Activated CD4-positive, alpha-beta T cell treated with anti-CD3 and anti-CD28 coated beads for 4 hours (primary cell): ENCODE measurements at regions not wholly inside any gene's neighbourhood (a gene's known extent, or its start where the extent isn't known, plus 50 kb on each side); places are given as distances from the start of the nearest gene placed in this dataset.

Experiments
- DNase-seq, 2 donors: peaks; one replicate each; pipeline ENCODE4 v3.0.0-alpha.2; 2020

GRCh38 chr2:14684516-14684915 is 52.0 kb downstream of the LRATD1 start:
- DNase-seq, result no peak

GRCh38 chr2:14690926-14691325 is 58.4 kb downstream of the LRATD1 start:
- no peak for DNase-seq

- no peak for DNase-seq
Measured at GRCh38 chr2:14693874-14694273, 61.4 kb downstream of the LRATD1 start.

- no peak for DNase-seq
Measured at GRCh38 chr2:14700753-14701152, 68.2 kb downstream of the LRATD1 start.

DNA sequence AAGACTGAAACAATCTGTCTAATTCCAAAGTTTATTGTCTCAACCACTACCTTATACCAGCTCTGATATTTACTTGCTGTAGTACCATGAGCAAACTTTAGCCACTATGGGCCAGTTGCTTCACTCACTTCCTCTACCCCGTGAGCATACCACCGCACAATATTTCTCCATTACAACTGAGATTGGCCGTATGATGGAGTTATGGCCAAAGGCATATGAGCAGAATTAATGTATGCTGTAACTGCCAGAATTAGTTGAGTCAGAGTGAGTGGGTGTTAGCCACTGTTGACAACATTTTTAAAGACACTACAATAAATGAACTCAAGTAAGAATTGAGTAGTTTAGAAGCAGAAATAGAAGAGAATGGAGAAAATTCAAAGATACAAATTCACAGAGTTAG is 69.7 kb downstream of the LRATD1 start:
- no peak for DNase-seq

- DNase-seq, result no peak
Measured at GRCh38 chr2:14706201-14706600, 73.7 kb downstream of the LRATD1 start.

- no peak for DNase-seq
Measured at GRCh38 chr2:14712111-14712510, 79.6 kb downstream of the LRATD1 start.

GRCh38 chr2:14713248-14713647 is 80.7 kb downstream of the LRATD1 start:
- no peak for DNase-seq

GRCh38 chr2:14715600-14715999 is 83.1 kb downstream of the LRATD1 start:
- DNase-seq, result no peak

GRCh38 chr2:14716319-14716718 is 83.8 kb downstream of the LRATD1 start:
- no peak for DNase-seq

DNA sequence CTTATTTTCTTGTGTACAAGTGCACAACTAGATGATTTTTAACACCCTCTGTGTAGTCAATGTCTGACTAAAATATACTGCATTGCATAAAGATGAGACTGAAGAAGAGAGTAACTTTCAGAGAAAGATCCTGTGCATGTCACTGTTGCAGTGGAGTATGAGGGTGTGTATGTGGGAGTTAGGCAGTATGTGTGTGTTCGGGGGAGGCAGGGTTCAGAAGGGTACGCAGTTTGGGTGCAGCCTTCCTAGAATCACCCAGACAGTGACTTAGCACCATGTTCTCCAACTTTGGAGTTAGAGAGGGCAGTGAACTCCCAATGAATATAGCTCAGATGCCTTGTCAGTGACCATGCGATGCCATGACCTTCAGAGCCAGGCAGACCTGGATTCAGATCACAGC is 84.6 kb downstream of the LRATD1 start:
- DNase-seq, result no peak

DNA sequence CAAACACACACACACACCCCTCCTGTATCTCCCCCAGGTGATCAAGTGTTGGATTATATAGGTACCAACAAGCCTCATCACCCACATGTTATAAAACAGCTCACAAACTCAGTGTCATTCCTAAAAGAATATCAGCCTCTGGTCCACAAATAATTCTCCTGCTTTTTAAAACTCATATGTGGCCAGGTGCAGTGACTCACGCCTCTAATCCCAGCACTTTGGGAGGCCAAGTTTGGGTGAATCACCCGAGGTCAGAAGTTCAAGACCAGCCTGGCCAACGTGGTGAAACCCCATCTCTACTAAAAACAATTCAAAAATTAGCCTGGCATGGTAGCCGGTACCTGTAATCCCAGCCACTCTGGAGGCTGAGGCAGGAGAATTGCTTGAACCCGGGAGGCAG is 87.8 kb downstream of the LRATD1 start:
- DNase-seq, result no peak

DNA sequence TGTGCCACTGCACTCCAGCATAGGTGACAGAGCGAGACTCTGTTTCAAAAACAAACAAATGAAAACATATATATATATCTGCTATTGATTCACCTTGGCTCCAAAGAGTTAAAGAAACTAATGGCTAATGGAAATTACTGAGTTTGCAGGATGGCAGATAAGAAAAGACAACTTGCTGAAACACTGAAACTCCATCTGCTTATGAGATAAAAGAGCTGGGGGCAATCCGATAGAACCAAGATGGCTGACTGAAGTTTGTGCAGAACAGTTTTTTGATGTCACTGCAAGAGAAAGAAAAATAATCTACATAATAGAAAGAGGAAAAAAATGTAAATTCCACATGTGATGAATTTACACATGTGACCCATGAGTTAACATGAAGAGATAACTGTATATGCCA is 88.2 kb downstream of the LRATD1 start:
- DNase-seq, result no peak

DNA sequence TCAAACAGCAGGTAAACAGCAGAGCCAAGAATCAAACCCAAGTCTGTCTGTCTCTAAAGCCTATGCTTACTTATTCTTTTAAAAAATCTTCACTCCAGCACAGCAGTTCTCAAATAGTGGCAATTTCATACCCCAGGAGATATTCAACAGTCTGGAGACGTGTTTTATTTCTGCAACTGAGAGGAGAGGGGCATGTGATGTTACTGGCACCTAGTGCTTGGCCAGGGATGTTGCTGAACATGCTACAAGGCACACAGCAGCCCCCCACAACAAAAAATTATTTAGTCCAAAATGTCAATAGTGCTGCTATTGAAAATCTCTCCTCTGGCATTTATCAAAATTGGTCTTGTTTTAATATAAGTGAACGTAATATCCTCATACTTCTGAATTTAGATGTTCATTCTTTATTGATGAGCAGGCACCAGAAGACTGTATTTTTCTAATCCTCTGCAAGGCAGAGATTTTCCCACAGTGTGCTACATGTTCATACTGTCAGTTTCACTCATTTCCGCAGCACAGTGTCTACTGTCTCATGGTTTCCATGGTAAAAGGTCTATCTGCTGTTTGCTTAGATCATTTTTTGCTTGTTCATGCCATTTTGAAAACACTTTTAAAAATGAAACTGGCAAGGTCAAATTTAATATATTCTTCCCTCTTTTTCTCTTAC is 90.5 kb downstream of the LRATD1 start:
- DNase-seq, result no peak

DNA sequence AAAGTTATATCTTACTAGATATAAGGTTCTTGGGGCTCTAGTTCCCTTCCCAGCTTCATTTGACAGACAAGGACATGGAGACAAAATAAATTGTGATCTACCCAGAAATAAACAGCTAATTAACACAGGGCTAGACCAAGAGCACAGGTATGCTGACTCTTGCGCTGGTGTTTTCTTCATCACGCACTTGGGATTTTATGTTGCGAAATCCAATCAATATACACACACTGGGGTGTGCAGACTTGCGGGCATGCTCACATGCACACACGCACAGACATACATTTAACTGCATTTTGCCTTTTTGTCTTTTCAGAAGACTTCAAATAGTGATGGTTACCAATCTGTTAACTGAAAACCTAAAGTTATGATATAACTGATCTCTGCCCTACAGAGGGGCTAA is 91.2 kb downstream of the LRATD1 start:
- no peak for DNase-seq

GRCh38 chr2:14735696-14736095 is 103.2 kb downstream of the LRATD1 start:
- no peak for DNase-seq

- DNase-seq, result no peak
Measured at GRCh38 chr2:14737201-14737600, 104.7 kb downstream of the LRATD1 start.

DNA sequence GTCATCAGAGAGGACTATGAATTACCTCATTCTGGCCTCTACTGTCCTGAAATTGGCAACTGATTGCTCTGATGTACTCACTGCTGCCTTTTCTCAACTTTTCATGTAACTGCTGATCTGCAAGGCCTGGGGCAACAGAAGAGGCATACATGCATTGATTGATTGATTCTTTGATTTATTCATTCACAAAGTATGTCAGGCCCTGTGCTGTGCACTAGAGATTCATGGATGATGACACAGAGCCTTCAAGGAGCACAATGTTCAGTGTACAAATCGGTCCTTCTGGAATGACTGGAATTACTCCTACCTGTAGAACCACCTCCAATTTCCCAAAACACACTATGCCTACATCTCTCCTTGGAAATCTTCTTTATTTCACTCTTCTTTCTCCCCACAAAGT is 111.3 kb downstream of the LRATD1 start:
- no peak for DNase-seq

GRCh38 chr2:14745288-14746076 is 113.0 kb downstream of the LRATD1 start:
- no peak for DNase-seq

GRCh38 chr2:14746133-14746532 is 113.6 kb downstream of the LRATD1 start:
- DNase-seq, result no peak

GRCh38 chr2:14747447-14747846 is 114.9 kb downstream of the LRATD1 start:
- no peak for DNase-seq

DNA sequence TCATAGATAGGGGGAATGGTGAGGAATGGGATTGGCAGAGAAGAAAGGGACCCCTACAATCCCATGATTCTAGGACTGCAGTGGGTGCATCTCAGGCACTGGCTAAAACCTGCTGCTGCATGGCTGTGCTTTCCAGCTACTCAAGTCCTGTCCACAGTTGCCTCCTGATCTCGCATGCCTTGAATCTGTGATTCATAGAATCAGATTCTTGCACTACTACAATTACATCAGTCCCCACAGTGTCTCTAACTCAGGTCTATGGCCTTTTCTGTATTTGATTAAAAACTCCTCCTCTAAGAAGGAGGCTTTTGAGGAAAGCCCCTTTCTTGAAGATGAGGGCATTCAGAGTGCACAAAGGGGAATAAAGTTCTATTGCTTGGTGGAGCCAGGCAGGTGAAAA is 117.4 kb downstream of the LRATD1 start:
- DNase-seq, result no peak

DNA sequence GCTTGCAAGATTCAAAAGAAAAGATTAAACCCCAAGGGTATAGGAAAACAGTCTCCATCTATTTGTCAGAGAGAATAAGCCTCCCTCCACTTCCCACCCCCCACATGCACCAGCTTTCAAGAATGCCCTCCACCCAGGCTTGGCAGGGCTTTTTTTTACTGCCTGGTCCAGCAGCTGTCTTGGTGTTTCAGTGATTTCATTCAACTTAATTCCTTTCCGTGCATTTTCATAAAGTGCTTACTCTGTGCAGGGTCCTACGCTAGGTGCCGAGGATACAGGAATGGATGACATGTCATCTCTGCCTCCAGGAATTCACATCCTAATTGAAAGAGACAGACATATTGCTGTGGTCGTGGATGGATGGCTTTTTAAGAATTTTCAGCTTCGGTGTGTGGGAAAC is 117.9 kb downstream of the LRATD1 start:
- DNase-seq, result no peak

GRCh38 chr2:14751581-14751980 is 119.1 kb downstream of the LRATD1 start:
- no peak for DNase-seq

GRCh38 chr2:14752295-14752694 is 119.8 kb downstream of the LRATD1 start:
- no peak for DNase-seq
